ENCODE measurements at regions not wholly inside any gene's neighbourhood (a gene's known extent, or its start where the extent isn't known, plus 50 kb on each side); places are given as distances from the start of the nearest gene placed in this dataset.
A peak's percentile ranks its signal among the peaks of the same experiment; 100 is the strongest.

- intact Hi-C loops (cut with micrococcal nuclease) = no loop called here
- H4K91ac ChIP-seq (ENCODE audit: insufficient read depth, low read depth, low read length) = no peak overlapping the region
- H2AK5ac ChIP-seq (ENCODE audit: low read depth, low read length) = no peak overlapping the region
- in situ Hi-C loops (cut with MboI; ENCODE audit: low sequenced_read_pairs) = no loop called here
- 30% methylated on average over 2 of the region's 11 CpGs; no CpG with 5 or more reads in 1 of the 2 experiments for WGBS, 2 experiments (ENCODE audit: extremely low coverage in 2 of 2, insufficient read length in 1 of 2)
- ATAC-seq (ENCODE audit: low read depth) = no peak
- H3K4me2 ChIP-seq (ENCODE audit: low read depth, low read length) = no peak overlapping the region
- H2BK20ac ChIP-seq (ENCODE audit: low read depth, low read length) = no peak overlapping the region
- H4K5ac ChIP-seq (ENCODE audit: low read depth, low read length) = no peak overlapping the region
- H2AK9ac ChIP-seq (replicated peaks; ENCODE audit: low read depth, low read length, poor library complexity) = no peak overlapping the region
- no peak overlapping the region for H3K14ac ChIP-seq (replicated peaks; ENCODE audit: low read depth, low read length)
- no peaks in the 10 kb centered on the region for H3K36me3 ChIP-seq (ENCODE audit: control insufficient read depth, insufficient read depth, low read length)
- peak overlapping the region; percentile 38 for H2AFZ ChIP-seq (replicated peaks; ENCODE audit: low read length, poor library complexity)
- no peak overlapping the region for H3K4ac ChIP-seq (ENCODE audit: low read depth, low read length)
- H3K18ac ChIP-seq (ENCODE audit: low read depth, low read length) = no peak overlapping the region
- H4K20me1 ChIP-seq (ENCODE audit: insufficient read depth, low read length) = no peaks in the 10 kb centered on the region
- no TSS peak for BruUV-seq (replicated peaks)
- ChIA-PET POLR2A (ENCODE audit: unreplicated experiment) (no interaction called here), CTCF (no interaction called here)
- H3K23ac ChIP-seq (ENCODE audit: low read depth, low read length) = no peak overlapping the region
- no peak overlapping the region for H3K9ac ChIP-seq (ENCODE audit: low read depth, low read length)
- peaks cover 45% of the 10 kb centered on the region for H3K27me3 ChIP-seq (ENCODE audit: control insufficient read depth, insufficient read depth, low read length)
- H3K56ac ChIP-seq (ENCODE audit: extremely low read depth, insufficient read depth, low read length) = no peak overlapping the region
- peaks cover 5% of the 10 kb centered on the region for H3K4me1 ChIP-seq (ENCODE audit: control insufficient read depth, insufficient read depth, low read length)
- H3K9me1 ChIP-seq (ENCODE audit: insufficient read depth, low read length) = no peaks in the 10 kb centered on the region
- no peak overlapping the region for H2BK120ac ChIP-seq (ENCODE audit: low read depth, low read length)
- no peak overlapping the region for H2BK5ac ChIP-seq (ENCODE audit: low read depth, low read length, poor library complexity, severe bottlenecking)
- TF ChIP-seq FOS (IDR thresholded peaks at IDR 0.05; ENCODE audit: low read depth, low read length) = no peak
- TF ChIP-seq MAFK (IDR thresholded peaks at IDR 0.05; ENCODE audit: low read depth, low read length) = no peak
- TF ChIP-seq MAZ (IDR thresholded peaks at IDR 0.05; ENCODE audit: borderline replicate concordance, low read depth, low read length) = no peak
- TF ChIP-seq, protein P1, sequence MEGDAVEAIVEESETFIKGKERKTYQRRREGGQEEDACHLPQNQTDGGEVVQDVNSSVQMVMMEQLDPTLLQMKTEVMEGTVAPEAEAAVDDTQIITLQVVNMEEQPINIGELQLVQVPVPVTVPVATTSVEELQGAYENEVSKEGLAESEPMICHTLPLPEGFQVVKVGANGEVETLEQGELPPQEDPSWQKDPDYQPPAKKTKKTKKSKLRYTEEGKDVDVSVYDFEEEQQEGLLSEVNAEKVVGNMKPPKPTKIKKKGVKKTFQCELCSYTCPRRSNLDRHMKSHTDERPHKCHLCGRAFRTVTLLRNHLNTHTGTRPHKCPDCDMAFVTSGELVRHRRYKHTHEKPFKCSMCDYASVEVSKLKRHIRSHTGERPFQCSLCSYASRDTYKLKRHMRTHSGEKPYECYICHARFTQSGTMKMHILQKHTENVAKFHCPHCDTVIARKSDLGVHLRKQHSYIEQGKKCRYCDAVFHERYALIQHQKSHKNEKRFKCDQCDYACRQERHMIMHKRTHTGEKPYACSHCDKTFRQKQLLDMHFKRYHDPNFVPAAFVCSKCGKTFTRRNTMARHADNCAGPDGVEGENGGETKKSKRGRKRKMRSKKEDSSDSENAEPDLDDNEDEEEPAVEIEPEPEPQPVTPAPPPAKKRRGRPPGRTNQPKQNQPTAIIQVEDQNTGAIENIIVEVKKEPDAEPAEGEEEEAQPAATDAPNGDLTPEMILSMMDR (conservative IDR thresholded peaks at IDR 0.05; ENCODE audit: low read depth, low read length) = no peak
- TF ChIP-seq NFE2L2 (IDR thresholded peaks at IDR 0.05; ENCODE audit: low read depth, low read length) = no peak
- TF ChIP-seq CEBPB (IDR thresholded peaks at IDR 0.05; ENCODE audit: low read depth, low read length) = no peak
- no peak for TF ChIP-seq POLR2A (IDR thresholded peaks at IDR 0.05; ENCODE audit: low read depth, low read length)
- no peak for TF ChIP-seq BHLHE40 (IDR thresholded peaks at IDR 0.05; ENCODE audit: low read depth, low read length)
- TF ChIP-seq RFX5 (IDR thresholded peaks at IDR 0.05; ENCODE audit: low read depth, low read length) = no peak
- H3K79me1 ChIP-seq (ENCODE audit: low read depth in 1 of 2, low read length in 2 of 2) = no peaks in the 10 kb centered on the region
- H3K4me3 ChIP-seq (ENCODE audit: insufficient read depth, low read depth, low read length) = no peak overlapping the region
- no peak overlapping the region for H4K8ac ChIP-seq (ENCODE audit: low read depth in 2 of 2, low read length in 2 of 2)
- H3K27ac ChIP-seq (ENCODE audit: insufficient read depth, low read length) = no peak overlapping the region
- dilution Hi-C loops (cut with HindIII; ENCODE audit: low sequenced_read_pairs, unreplicated experiment) = no loop called here
- H3K9me3 ChIP-seq (ENCODE audit: control insufficient read depth, insufficient read depth, low read length) = no peaks in the 10 kb centered on the region
- H2BK15ac ChIP-seq (ENCODE audit: low read depth, low read length) = no peak overlapping the region
- no peak for DNase-seq
These were observed 62.7 kb upstream of the RXRA start for GRCh38 chr9:134263596-134263995.
